ENCODE measurements at regions not wholly inside any gene's neighbourhood (a gene's known extent, or its start where the extent isn't known, plus 50 kb on each side); places are given as distances from the start of the nearest gene placed in this dataset.
"Not testable (repeated sequence)": the region's sequence is repeated elsewhere in the genome, so short reads cannot be mapped to it uniquely, and the experiment has no call there.

DNA sequence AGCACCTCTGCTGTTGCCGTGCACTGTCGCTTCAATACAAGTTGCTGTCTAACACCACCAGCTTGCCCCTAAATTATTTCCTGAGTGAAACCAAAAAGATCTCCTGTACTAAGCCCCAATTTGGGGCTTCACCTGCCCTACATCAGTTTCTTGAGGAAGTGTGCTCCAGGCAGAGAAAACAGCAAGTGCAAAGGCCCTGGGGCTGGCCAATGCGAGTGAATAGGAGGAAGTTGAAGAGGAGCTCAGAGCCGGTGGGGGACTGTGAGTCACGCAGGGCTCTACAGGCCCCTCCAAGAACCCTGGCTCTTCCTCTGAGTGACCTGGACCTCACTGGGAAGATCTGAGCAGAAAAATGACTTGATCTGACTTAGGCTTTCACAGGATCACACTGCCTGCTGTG lies 117.2 kb downstream of the IPO8 start:
- no peak for DNase-seq

DNA sequence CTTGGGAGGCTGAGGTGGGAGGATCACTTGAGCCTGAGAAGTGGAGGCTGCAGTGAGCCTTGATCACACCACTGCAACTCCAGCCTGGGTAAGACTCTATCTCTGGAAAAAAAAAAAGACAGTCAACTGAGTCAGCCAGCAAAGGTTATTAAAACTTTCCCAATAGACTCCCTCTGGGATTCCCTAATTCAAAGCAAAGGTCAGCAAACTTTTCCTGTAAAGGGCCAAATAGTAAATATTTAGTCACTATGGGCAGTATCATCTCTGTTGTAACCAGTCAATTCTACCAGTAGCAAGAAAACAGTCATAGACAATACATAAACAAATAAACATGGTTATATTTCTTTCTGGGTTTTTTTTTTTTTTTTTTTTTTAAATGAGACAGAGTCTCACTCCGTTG lies 122.5 kb downstream of the IPO8 start:
- DNase-seq = no peak

DNA sequence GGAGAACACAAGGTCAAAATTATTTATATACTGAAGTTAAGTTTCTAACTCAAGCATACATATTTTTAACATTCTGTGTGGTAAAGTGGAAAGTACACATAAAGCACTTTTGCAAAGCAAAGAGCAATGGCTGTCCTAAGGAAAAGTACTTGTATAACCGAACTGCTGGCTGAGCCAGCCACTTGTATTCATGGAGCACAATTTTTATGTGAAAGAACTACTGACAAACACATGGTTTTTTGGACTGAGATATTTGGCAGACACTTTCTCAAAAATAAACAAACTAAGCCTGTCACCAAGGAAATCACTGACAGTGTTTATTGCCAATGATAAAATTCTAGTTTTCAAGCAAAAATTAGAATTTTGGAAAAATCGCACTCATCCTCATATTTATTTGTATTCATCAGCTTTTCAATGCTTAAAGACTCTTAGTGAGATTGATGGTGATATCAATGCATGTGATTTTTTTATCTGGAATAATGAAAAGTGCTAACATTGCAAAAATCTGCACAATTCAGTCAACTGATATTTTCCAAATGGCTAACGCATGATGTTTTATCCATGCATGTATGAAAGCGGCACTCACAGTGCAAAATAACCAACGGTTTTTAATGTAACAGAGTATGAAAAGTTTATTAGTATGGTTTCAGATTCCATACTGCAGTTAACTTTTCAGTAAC lies 125.3 kb downstream of the IPO8 start:
- DNase-seq = no peak

DNA sequence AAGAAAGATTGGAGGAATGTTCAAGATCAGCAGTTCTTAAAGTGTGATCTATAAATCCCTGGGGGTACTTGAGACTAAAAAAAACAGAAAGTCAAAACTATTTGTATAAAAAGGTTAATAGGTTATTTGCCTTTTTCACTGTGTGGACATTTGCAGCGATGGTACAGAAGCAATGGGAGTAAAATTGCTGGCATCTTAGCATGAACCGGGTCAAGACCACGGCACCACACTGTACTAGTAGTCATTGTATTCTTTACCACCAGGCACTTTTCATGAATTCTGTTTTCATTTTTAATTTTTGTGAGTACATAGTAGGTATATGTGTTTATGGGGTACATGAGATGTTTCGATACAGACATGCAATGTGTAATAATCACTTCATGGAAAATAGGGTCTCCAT lies 126.2 kb downstream of the IPO8 start:
- no peak for DNase-seq

DNA sequence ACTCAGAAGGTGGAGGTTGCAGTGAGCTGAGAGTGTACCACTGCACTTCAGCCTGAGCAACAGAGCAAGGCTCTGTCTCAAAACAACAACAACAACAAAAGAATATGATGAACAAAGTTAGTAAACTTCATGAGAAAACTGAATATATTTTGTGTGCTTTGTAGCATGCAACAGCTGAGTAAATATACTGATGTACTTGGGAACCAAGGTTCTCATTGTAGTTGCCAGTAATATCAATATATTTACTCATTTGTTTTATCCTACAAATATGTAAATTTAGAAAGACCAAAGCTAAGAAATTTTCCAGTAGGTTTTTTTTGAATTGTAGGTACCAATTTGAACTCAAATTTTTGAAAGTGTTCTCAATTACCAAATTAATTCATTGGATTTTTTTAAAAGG lies 127.2 kb downstream of the IPO8 start:
- DNase-seq = no peak

DNA sequence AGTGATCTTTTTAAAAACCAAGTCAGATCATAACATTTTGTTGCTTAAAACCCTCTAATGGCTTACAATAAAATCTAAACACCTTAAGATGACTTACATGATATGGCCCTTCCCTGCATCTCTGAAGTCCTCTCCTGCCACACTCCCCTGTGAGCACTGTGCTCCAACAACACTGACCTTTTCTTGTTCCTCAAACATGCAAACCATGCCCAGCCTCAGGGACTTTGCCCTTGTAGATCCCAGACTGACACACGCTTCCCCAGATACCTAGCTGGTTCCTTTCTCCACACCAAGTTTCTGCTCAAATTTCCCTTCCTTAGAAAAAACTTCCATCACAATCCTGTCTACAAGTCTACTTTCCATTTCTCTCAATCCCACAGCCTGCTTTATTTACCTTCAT lies 128.6 kb downstream of the IPO8 start:
- no peak for DNase-seq

DNA sequence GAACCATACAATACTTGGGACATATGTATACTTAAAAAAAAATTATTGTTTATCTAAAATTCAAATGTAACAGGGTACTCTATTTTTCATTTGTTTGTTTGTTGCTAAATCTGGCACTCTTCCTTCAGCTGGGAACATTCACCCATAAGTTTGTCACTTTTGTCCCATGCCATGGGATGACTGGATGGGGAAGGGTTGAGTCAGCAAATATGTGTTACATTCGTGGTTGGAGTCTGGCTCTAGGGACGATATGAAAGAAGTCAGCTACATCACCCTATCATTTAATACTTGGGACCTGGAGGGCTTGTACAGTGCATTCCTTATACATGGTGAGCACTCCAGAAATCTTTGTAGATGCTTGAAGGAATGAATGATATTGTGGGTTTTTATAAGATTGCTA lies 131.3 kb downstream of the IPO8 start:
- no peak for DNase-seq

DNA sequence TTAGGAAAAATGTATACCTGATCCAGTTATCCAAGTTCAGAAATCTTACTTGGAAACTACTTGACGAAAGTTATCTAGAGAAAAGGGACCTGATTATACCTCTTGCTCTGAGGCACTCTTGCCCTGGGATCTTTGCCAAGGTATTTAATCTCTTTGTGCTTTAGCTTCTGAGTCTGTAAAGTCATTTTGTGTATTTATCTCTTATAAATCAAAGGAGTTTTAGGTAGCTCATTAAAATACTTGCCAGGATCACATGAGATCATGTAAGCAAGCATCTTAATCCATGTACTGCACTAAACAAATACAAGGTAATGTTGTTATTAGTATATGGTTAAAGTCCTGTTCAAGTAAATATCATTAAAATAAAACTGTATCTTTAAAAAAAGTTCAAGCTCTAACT lies 147.5 kb downstream of the IPO8 start:
- DNase-seq = no peak

DNA sequence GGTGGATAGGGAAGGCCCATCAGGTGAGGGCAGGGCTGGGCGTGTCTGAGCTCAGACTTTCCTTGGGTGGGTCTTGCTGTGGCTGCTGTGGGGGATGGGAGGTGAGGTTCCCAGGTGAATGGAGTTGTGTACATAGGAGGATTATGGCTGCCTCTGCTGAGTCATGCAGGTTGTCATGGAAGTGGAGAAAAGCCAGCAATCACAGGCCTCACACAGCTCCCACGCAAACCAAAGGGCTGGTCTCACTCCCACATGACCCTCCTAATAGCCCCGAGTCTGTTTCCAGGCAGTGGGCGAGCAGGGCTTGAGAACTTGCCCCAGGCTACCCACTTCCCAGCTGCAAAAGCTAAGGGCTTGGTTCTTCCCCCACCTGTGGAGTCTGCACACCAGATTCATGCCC lies 149.5 kb downstream of the IPO8 start:
- DNase-seq = no peak

DNA sequence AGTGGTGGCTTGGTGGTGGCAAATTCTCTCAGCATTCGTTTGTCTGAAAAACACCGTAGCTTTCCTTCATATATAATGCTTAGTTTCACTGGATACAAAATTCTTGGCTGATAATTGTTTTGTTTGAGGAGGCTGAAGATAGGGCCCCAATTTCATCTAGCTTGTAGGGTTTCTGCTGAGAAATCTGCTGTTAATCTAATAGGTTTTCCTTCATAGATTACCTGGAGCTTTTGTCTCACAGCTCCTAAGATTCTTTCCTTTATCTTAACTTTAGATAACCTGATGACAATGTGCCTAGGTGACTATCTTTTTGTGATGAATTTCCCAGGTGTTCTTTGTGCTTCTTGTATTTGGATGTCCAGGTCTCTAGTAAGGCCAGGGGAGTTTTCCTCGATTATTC lies 151.0 kb downstream of the IPO8 start:
- DNase-seq = not testable (repeated sequence)

DNA sequence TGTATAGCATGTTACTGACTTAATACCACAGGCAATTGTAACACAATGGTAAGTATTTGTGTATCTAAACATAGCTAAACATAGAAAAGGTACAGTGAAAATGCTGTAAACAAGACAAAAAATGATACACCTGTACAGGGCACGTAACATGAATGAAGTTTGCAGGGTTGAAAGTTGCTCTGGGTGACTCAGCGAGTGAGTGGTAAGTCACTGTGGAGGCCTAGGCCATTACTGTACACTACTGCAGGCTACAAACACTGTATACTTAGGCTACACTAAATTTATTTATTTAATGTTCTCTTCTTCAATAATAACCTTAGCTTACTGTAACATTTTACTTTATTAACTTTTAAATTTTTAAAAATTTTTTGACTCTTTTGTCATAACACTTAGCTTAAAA lies 158.4 kb downstream of the IPO8 start:
- no peak for DNase-seq

DNA sequence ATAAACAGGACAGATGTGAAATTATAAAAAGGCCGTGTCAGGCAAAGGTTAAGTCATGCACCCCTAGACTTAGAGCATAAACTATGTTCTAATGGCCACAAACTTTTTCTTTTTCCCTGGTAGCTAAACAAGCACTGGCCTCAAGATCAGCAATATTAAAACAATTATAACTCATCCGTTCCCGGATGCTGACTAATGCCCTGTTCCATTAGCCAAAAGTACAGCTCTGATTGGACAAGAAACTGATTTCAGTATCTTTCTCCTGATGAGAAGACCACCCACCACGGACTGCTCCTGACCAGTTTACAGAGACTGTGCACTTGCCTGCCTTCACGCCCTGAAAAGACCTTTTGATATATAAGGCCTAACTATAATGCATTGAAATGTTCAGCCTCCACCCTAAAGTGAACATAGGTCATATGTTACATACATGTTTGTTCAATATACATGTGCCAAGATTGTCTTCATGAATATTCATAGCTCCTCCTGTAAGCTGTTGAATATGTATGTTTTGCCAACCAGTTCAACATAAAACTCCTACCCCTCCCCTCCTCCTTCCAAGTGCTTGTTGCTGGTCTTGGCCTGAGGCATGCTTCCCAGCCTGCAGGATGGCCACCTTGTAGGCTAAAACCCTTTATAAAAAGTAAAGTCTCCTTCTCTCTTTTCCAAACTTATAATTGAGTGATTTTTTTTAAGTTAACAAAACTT lies 162.0 kb downstream of the IPO8 start:
- DNase-seq = no peak

DNA sequence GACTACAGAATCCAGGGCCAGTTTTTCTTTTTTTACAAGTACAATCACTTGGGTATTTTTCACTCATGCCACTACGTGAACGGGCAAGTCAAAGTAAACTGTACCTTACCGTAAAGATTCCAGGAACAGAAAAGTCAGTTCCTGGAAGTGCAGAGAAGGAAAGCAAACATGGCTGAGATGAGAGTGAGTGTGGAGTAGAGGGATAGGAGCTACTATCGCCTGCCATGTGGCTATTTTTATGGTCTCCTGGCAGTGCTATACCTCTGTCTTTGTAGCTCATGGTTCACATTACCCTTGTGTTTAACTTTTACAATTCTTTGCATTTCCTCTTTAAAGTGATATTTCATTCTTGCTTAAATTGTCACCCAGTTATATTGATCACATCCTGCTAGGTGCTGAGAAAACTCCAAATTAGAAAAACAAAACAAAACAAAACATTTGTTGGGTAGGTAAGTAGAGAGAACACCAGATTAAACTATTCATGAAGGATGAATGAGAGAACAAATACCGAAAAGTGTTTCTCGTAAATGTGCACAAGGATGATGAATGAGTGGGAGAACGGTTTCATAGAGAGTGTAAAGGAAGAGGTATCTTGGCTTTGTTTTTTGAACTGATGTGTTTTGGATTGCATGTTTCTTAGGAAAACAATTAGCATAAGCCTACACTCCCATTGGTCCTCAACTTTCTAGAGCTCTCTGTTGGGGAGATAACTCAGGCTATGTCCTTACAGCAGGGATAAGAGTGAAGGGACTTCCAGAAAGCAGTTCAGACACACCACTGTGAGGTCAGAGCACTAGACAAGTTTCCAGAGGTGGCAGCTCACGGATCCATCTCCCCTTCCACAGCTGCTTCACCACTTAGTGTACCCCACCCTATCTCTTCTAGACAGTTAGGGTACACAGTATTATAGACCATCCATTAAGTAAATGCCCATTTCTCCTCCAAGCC lies 163.7 kb downstream of the IPO8 start:
- no peak for DNase-seq

DNA sequence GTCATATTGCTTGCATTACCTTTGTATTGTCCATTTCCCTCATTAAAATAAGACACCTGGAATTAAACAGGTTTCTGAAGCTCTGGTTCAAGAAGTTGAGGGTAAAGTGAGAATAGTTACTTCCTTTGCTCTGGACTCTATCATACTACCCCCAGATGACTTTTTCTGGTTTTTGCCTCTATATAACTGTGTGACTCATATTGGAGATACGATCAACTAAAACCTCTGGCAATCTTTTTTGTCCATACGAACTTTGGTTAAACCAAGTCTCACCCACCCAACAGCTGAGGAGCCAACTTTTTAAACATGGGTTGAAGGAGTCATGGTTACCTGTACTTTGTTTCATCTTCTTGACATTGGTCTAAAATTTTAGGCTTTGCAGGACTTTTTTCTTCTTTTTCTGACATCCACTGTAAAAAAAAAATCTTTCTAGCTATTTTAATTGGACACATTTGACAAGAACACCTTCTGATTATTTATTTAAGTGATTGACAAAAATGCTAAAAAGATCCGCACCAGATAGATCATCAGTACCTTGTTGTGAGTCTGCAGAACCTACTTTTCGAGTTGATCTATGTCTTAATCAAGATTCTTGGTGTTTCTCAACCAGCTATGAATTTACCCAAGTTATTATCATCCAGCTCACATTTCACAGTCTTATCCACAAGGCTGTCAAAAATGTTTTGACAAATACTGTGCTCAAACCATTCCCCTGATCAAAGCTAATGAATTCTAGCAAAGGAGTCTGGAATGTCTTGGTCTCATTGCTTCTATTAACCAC lies 166.0 kb downstream of the IPO8 start:
- DNase-seq = no peak

DNA sequence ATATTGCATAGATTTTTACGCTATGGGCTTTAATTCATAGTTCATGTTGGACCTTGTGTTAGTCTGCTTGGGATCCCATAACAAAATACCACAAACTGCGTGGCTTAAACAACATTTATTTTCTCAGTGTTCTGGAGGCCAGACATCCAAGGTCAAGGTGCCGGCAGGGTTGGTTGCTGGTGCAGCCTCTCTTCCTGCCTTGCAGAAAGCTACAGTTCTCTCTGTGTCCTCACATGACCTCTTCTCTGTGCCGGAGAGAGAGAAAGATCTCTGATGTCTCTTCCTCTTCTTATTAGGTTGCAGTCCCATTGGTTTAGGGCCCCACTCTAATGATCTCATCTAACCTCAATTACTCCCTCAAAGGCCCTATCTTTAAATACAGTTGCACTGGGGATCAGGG lies 170.5 kb downstream of the IPO8 start:
- DNase-seq = no peak

DNA sequence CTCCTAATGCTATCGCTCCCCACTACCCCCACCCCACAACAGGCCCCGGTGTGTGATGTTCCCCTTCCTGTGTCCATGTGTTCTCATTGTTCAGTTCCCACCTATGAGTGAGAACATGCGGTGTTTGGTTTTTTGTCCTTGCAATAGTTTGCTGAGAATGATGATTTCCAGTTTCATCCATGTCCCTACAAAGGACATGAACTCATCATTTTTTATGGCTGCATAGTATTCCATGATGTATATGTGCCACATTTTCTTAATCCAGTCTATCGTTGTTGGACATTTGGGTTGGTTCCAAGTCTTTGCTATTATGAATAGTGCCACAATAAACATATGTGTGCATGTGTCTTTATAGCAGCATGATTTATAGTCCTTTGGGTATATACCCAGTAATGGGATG lies 175.4 kb downstream of the IPO8 start:
- DNase-seq = not testable (repeated sequence)

DNA sequence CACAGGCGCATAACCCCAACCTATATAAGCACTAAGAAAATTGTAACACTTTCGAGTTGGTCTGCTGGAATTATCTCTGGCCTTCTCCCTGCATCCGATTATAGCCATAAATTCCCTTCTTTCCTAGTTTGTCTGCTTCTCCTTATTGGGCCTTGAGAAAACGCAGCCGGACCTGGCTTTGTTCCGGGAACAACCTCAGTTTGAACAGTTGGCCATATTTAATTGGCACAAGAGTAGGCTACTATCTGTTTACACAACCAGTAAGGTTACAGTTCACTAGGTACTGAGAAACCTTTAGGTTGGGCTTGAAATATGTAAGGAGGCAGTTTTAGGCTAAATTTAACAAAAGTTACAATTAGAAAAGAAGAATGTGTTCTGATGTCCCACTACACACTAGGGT lies 176.1 kb downstream of the IPO8 start:
- DNase-seq = no peak

DNA sequence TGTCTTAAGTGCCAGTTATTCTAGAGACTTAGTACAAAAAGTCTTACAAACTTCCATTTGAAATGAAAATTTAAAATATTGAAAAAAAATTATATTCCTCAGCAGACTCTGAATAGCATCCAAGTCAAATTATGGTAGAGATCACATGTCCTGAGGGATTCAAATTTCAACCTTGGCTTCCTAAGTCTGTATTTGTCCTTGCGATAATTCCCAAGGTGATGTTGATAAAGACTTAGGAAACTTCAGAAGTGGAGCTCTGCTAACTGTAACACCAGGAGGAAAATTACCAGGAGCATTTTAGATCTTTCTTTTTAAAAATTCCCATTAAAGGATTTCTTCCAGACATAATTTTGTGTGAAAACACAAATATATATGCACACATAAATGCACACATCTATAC lies 178.3 kb downstream of the IPO8 start:
- no peak for DNase-seq

DNA sequence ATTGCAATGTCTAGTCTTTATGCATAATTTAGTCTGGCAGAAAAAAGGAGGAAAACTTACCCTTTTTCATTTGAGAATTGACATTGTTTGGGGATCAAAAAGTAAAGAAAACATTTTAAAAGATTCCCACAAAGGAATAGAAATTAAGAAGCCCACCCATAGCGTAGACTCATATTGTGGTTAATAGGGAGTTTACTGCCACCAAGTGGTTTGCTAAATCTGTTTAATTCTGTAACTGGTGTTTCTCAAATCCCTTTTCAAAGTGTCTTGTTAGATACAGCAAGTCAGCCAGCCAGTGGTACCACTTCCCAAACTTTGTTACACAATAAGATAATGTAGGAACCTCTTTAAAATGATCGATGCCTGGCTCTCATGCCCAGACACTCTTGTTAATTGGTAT lies 180.3 kb downstream of the IPO8 start:
- no peak for DNase-seq

DNA sequence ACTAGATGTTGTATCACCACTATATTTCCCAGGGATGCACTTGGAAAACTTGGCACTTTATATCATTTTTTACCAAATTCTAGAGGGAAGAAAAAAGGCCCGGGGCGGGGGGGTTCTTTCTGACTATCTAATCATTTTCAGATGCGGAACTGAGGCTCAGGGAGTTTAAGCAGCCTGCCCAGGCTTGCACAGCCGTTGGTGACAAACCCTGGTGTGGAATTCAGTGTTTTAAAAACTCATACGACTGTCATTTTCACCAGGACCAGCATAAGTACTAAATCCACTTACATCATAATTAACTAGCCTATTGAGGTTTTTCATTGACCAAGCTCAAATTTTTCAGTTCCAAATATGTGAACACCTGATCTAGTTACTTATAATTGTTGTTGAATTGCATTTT lies 181.0 kb downstream of the IPO8 start:
- no peak for DNase-seq

DNA sequence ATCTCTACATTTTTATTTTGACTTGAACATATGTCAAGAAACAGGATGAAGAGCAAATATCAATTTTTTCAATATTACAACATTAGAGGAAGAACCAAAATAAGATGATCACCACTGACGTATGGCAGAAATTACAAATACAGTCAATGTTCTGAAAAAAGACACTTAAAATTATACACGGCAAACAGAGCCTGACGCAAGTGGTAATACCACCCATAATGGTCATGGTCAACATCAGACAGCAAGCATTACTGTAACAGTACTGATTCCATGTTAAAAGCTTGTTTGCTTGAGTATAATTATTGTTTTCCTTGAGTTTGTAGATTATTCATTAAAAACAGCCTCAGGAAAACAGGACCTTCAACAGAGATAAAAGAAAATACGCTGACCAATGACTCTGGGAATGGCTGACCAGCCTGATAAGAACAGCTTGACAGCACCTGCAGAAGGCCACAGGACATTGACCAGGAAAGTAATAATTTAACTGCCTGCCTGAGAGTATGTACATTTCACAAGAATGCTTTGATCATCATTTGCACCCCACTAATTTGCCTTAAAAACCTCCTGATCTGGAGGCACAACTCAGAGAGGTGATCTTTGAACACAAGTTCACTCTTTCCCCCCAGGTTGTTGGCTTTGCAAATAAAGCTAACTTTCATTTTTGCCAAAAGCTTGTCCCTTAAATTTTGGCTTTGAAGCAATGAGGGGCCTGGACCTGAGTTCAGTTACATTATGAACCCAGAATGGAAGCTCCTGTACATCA lies 187.3 kb downstream of the IPO8 start:
- DNase-seq = no peak

DNA sequence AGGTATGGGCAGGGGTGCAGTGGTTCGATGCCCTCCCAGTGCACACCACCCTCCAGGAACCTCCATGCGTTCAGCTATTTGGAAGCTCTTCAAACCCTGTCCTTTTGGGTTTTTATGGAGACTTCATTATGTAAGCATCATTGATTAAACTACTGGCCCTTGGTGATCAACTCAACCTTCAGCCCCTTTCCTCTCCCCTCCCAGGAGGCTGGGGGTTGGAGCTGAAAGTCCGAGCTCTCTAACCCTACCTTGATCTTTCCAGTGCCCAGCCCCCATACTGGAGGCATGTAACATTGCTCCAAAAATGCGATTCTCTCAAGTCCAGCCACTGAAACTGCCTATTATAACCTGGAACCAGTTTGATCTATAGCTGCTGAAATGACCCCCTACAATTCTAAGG lies 188.1 kb downstream of the IPO8 start:
- no peak for DNase-seq

Measured in NK-92 treated with Interleukin-12 subunit alpha and Interleukin-12 subunit beta, amount 100 ng/mL, for 24 hours (cell line).